ENCODE measurements at regions not wholly inside any gene's neighbourhood (a gene's known extent, or its start where the extent isn't known, plus 50 kb on each side); places are given as distances from the start of the nearest gene placed in this dataset.

DNA sequence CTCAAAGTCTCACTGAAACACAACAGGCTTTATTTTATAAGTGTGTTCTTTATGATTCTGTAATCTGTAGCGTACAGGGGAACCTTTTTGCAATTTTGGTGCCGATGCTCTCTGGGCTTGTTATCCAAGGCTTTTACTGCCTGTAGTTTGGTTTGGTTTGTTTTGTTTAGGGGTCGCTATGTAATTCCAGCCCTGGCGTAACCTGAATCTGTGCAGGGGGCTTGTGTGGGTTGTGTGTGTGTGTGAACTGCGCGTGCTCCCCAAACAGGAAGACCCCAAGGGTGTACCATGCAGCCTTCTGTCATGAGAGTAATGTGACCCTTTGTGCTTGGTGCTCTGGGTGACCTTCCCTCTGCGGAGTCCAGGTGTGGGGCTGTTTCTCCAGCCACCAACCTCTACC is 92.1 kb upstream of the CLDN14 start:
- Histone ChIP-seq H2AFZ (peak overlapping the region; percentile 39; the same call in 1 of the 2 replicates), H3K4me1 (ENCODE audit: insufficient read depth) (no peaks in the 10 kb centered on the region), H3K36me3 (ENCODE audit: insufficient read depth) (no peaks in the 10 kb centered on the region), H3K4me3 (no peak overlapping the region), H3K79me2 (replicated peaks; ENCODE audit: insufficient read depth) (no peaks in the 10 kb centered on the region), H3K27ac (ENCODE audit: low read depth) (no peak overlapping the region), H3K27me3 (ENCODE audit: insufficient read depth) (no peaks in the 10 kb centered on the region), H3K4me2 (no peak overlapping the region), H3K9me2 (ENCODE audit: insufficient read depth) (peaks cover 8% of the 10 kb centered on the region), H4K20me1 (replicated peaks; ENCODE audit: insufficient read depth) (no peaks in the 10 kb centered on the region), H3F3A (replicated peaks; ENCODE audit: low read depth) (no peaks in the 10 kb centered on the region)
- Mint-ChIP-seq H3K27ac (no peak overlapping the region), H3K27me3 (ENCODE audit: insufficient read depth, low read depth, poor library complexity) (peaks cover 5% of the 10 kb centered on the region), H3K36me3 (ENCODE audit: low read depth) (no peaks in the 10 kb centered on the region), H3K4me1 (no peaks in the 10 kb centered on the region), H3K9me3 (no peaks in the 10 kb centered on the region), H3K4me3 (no peak overlapping the region)
- no peak for ATAC-seq
- TF ChIP-seq, protein P1, sequence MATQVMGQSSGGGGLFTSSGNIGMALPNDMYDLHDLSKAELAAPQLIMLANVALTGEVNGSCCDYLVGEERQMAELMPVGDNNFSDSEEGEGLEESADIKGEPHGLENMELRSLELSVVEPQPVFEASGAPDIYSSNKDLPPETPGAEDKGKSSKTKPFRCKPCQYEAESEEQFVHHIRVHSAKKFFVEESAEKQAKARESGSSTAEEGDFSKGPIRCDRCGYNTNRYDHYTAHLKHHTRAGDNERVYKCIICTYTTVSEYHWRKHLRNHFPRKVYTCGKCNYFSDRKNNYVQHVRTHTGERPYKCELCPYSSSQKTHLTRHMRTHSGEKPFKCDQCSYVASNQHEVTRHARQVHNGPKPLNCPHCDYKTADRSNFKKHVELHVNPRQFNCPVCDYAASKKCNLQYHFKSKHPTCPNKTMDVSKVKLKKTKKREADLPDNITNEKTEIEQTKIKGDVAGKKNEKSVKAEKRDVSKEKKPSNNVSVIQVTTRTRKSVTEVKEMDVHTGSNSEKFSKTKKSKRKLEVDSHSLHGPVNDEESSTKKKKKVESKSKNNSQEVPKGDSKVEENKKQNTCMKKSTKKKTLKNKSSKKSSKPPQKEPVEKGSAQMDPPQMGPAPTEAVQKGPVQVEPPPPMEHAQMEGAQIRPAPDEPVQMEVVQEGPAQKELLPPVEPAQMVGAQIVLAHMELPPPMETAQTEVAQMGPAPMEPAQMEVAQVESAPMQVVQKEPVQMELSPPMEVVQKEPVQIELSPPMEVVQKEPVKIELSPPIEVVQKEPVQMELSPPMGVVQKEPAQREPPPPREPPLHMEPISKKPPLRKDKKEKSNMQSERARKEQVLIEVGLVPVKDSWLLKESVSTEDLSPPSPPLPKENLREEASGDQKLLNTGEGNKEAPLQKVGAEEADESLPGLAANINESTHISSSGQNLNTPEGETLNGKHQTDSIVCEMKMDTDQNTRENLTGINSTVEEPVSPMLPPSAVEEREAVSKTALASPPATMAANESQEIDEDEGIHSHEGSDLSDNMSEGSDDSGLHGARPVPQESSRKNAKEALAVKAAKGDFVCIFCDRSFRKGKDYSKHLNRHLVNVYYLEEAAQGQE (IDR thresholded peaks at IDR 0.05; ENCODE audit: unreplicated experiment) = no peak
- TF ChIP-seq EZH2phosphoT487 (IDR thresholded peaks at IDR 0.05; ENCODE audit: unreplicated experiment) = no peak
- TF ChIP-seq, protein P2, sequence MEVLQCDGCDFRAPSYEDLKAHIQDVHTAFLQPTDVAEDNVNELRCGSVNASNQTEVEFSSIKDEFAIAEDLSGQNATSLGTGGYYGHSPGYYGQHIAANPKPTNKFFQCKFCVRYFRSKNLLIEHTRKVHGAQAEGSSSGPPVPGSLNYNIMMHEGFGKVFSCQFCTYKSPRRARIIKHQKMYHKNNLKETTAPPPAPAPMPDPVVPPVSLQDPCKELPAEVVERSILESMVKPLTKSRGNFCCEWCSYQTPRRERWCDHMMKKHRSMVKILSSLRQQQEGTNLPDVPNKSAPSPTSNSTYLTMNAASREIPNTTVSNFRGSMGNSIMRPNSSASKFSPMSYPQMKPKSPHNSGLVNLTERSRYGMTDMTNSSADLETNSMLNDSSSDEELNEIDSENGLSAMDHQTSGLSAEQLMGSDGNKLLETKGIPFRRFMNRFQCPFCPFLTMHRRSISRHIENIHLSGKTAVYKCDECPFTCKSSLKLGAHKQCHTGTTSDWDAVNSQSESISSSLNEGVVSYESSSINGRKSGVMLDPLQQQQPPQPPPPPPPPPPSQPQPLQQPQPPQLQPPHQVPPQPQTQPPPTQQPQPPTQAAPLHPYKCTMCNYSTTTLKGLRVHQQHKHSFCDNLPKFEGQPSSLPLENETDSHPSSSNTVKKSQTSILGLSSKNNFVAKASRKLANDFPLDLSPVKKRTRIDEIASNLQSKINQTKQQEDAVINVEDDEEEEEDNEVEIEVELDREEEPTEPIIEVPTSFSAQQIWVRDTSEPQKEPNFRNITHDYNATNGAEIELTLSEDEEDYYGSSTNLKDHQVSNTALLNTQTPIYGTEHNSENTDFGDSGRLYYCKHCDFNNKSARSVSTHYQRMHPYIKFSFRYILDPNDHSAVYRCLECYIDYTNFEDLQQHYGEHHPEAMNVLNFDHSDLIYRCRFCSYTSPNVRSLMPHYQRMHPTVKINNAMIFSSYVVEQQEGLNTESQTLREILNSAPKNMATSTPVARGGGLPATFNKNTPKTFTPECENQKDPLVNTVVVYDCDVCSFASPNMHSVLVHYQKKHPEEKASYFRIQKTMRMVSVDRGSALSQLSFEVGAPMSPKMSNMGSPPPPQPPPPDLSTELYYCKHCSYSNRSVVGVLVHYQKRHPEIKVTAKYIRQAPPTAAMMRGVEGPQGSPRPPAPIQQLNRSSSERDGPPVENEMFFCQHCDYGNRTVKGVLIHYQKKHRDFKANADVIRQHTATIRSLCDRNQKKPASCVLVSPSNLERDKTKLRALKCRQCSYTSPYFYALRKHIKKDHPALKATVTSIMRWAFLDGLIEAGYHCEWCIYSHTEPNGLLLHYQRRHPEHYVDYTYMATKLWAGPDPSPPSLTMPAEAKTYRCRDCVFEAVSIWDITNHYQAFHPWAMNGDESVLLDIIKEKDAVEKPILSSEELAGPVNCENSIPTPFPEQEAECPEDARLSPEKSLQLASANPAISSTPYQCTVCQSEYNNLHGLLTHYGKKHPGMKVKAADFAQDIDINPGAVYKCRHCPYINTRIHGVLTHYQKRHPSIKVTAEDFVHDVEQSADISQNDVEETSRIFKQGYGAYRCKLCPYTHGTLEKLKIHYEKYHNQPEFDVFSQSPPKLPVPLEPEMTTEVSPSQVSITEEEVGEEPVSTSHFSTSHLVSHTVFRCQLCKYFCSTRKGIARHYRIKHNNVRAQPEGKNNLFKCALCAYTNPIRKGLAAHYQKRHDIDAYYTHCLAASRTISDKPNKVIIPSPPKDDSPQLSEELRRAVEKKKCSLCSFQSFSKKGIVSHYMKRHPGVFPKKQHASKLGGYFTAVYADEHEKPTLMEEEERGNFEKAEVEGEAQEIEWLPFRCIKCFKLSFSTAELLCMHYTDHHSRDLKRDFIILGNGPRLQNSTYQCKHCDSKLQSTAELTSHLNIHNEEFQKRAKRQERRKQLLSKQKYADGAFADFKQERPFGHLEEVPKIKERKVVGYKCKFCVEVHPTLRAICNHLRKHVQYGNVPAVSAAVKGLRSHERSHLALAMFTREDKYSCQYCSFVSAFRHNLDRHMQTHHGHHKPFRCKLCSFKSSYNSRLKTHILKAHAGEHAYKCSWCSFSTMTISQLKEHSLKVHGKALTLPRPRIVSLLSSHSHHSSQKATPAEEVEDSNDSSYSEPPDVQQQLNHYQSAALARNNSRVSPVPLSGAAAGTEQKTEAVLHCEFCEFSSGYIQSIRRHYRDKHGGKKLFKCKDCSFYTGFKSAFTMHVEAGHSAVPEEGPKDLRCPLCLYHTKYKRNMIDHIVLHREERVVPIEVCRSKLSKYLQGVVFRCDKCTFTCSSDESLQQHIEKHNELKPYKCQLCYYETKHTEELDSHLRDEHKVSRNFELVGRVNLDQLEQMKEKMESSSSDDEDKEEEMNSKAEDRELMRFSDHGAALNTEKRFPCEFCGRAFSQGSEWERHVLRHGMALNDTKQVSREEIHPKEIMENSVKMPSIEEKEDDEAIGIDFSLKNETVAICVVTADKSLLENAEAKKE (CRISPR knock-in tag; IDR thresholded peaks at IDR 0.05) = no peak
- TF ChIP-seq EZH2 (IDR thresholded peaks at IDR 0.05; ENCODE audit: low read depth, unreplicated experiment) = no peak
- no peak for TF ChIP-seq JUNB (IDR thresholded peaks at IDR 0.05; ENCODE audit: unreplicated experiment)
- no peak for TF ChIP-seq ZNF331 (CRISPR knock-in tag; IDR thresholded peaks at IDR 0.05; ENCODE audit: low read depth)
- no peak for TF ChIP-seq CREB1 (CRISPR knock-in tag; IDR thresholded peaks at IDR 0.05; ENCODE audit: low read depth)
- no peak for TF ChIP-seq ZNF114 (CRISPR knock-in tag; IDR thresholded peaks at IDR 0.05)
- TF ChIP-seq, protein P3, sequence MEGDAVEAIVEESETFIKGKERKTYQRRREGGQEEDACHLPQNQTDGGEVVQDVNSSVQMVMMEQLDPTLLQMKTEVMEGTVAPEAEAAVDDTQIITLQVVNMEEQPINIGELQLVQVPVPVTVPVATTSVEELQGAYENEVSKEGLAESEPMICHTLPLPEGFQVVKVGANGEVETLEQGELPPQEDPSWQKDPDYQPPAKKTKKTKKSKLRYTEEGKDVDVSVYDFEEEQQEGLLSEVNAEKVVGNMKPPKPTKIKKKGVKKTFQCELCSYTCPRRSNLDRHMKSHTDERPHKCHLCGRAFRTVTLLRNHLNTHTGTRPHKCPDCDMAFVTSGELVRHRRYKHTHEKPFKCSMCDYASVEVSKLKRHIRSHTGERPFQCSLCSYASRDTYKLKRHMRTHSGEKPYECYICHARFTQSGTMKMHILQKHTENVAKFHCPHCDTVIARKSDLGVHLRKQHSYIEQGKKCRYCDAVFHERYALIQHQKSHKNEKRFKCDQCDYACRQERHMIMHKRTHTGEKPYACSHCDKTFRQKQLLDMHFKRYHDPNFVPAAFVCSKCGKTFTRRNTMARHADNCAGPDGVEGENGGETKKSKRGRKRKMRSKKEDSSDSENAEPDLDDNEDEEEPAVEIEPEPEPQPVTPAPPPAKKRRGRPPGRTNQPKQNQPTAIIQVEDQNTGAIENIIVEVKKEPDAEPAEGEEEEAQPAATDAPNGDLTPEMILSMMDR (conservative IDR thresholded peaks at IDR 0.05; ENCODE audit: low read depth in 2 of 2) = no peak
- TF ChIP-seq, protein P4, sequence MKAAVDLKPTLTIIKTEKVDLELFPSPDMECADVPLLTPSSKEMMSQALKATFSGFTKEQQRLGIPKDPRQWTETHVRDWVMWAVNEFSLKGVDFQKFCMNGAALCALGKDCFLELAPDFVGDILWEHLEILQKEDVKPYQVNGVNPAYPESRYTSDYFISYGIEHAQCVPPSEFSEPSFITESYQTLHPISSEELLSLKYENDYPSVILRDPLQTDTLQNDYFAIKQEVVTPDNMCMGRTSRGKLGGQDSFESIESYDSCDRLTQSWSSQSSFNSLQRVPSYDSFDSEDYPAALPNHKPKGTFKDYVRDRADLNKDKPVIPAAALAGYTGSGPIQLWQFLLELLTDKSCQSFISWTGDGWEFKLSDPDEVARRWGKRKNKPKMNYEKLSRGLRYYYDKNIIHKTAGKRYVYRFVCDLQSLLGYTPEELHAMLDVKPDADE (IDR thresholded peaks at IDR 0.05) = no peak
- TF ChIP-seq STAT1 (IDR thresholded peaks at IDR 0.05; ENCODE audit: unreplicated experiment) = no peak
- no peak for TF ChIP-seq POLR2AphosphoS5 (IDR thresholded peaks at IDR 0.05; ENCODE audit: low read depth)
- TF ChIP-seq NANOG (IDR thresholded peaks at IDR 0.05; ENCODE audit: borderline replicate concordance) = no peak
- DNase-seq (ENCODE audit: low spot score) = no peak
